Upper lobe of right lung (tissue), 1 donor: ENCODE measurements at regions not wholly inside any gene's neighbourhood (a gene's known extent, or its start where the extent isn't known, plus 50 kb on each side); places are given as distances from the start of the nearest gene placed in this dataset.
"Not testable (repeated sequence)": the region's sequence is repeated elsewhere in the genome, so short reads cannot be mapped to it uniquely, and the experiment has no call there.

Source experiments
- ATAC-seq: fragments of 200-7000 bp; cut with Tn5 transposase; one replicate; pipeline ENCODE4 v1.9.1; 2020; ENCODE audit warnings: mild to moderate bottlenecking, moderate library complexity
- DNase-seq: peaks from one replicate; pipeline ENCODE4 v3.0.0-alpha.2; 2020
- H3K27ac ChIP-seq: fragments of 200-600 bp; one replicate; pipeline ENCODE4 v1.8.0; 2022
- H3K27me3 ChIP-seq: fragments of 200-600 bp; one replicate; pipeline ENCODE4 v1.8.0; 2022; ENCODE audit warnings: mild to moderate bottlenecking
- H3K36me3 ChIP-seq: fragments of 200-600 bp; one replicate; pipeline ENCODE4 v1.8.0; 2022
- H3K4me1 ChIP-seq: fragments of 200-600 bp; one replicate; pipeline ENCODE4 v1.8.0; 2022
- H3K4me3 ChIP-seq: fragments of 200-600 bp; one replicate; pipeline ENCODE4 v1.8.0; 2022; ENCODE audit warnings: mild to moderate bottlenecking
- H3K9me3 ChIP-seq: fragments of 200-600 bp; one replicate; pipeline ENCODE4 v1.8.0; 2022
- intact Hi-C: fragments of 100-400 bp; cut with DNase I; formaldehyde crosslinking; loops from one replicate; pipeline ENCODE4 v1.11.0; 2022
- TF ChIP-seq, protein P1 (sequence below): fragments of 200-600 bp; IDR thresholded peaks from one replicate; pipeline ENCODE4 v1.8.0; 2022; ENCODE audit warnings: antibody characterized with exemption
- donor health status: DM: no; HTN: yes; CAD: no; lungs with severe emphysema.

DNA sequence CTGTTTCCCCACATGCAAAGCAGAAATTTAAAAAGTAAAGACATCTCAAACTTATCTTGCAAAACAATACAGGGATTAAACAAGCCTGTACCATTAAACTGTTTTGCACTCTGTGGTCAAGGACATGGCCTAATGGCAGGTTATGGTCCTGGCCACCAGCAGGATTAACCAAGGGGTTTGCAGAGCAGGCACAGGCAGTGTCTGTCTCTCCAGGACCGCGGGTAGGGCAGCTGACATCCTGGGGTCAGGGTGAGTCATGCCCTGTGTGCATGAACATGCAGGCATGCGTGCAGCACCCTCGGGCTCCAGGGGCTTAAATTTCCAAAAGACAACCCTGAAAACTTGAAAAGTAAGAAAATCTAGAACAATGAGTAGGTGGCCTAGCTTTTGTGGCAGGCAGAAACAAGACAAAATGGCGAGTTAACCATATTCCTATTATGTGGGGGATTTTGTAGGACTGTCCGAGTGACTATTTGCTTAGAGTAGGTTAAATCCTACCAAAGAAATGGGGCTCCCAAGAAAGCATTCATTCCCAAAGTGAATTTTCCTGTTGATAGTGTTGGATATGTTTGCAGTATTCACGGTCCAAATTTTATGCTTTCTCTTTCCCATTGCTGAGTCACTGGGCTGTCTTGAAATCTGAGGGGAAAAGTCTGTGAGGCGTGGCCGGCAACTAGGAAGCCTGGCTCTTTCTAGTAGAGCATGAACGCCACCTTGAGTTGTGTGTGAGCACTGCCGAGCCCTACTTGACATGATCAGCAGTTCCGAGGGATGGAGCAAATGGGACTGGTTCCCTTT lies 158.4 kb upstream of the FAM20A start:
- H3K27ac ChIP-seq: peak overlapping the region; percentile 85
- ATAC-seq: peak; percentile 99
- no peaks in the 10 kb centered on the region for H3K9me3 ChIP-seq
- peak; percentile 90 for DNase-seq
- H3K36me3 ChIP-seq: no peaks in the 10 kb centered on the region
- H3K4me1 ChIP-seq: peaks cover 9% of the 10 kb centered on the region
- H3K4me3 ChIP-seq: peak overlapping the region; percentile 39
- H3K27me3 ChIP-seq: no peaks in the 10 kb centered on the region
- TF ChIP-seq, protein P1, sequence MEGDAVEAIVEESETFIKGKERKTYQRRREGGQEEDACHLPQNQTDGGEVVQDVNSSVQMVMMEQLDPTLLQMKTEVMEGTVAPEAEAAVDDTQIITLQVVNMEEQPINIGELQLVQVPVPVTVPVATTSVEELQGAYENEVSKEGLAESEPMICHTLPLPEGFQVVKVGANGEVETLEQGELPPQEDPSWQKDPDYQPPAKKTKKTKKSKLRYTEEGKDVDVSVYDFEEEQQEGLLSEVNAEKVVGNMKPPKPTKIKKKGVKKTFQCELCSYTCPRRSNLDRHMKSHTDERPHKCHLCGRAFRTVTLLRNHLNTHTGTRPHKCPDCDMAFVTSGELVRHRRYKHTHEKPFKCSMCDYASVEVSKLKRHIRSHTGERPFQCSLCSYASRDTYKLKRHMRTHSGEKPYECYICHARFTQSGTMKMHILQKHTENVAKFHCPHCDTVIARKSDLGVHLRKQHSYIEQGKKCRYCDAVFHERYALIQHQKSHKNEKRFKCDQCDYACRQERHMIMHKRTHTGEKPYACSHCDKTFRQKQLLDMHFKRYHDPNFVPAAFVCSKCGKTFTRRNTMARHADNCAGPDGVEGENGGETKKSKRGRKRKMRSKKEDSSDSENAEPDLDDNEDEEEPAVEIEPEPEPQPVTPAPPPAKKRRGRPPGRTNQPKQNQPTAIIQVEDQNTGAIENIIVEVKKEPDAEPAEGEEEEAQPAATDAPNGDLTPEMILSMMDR: peak; percentile 82
- intact Hi-C loops: no loop called here

DNA sequence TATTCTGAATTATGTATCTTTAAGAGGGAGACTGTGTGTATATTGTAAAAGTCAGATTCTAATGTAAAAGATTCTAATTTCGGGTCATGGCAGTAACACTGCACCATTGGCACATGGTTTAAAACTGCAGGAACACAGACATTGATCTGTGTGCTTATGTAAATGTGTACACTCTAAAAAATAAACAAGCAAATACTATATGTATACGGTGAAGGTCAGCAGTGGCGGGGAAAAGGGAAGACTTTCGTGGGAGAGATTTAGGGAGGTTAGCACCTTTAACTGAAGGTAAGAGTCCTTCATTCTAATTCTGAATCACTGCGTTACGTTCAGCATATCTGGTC lies 157.8 kb upstream of the FAM20A start:
- intact Hi-C loops: no loop called here
- TF ChIP-seq, protein P1: no peak
- Histone ChIP-seq H3K27me3 (no peaks in the 10 kb centered on the region), H3K27ac (peak overlapping the region; percentile 85), H3K4me1 (peaks cover 9% of the 10 kb centered on the region), H3K36me3 (no peaks in the 10 kb centered on the region), H3K9me3 (no peaks in the 10 kb centered on the region), H3K4me3 (no peak overlapping the region)
- DNase-seq: no peak
- ATAC-seq: no peak

DNA sequence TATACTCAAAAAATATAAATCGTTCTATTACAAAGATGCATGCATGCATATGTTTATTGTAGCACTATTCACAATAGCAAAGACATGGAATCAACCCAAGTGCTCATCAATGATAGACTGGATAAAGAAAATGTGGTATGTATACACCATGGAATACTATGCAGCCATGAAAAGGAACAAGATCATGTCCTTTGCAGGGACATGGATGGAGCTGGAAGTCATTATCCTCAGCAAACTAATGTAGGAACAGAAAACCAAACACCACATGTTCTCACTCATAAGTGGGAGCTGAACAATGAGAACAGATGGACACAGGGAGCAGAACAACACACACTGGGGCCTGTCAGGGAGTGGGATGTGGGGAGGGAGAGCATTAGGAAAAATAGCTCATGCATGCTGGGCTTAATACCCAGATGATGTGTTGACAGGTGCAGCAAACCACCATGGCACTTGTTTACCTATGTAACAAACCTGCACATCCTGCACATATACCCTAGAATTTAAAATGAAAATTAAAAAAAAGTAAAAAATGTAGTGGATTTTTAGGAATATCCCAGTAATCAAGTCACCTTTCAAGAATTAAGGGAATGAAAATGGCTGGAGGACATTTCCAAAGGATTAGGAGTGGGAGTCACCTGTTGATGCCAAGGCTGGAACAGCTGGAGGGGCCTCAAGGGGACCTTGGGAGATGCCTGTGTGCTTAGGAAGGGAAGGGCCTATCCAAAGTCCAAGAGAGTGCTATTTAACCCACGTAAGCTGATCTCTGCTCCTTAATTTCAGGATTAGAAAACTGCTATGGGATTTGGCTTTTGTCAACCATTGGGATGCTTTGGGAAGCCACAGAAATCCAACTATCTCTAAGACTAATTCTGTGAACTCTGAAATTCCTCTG lies 156.9 kb upstream of the FAM20A start:
- intact Hi-C loops, ATAC-seq, H3K4me3 ChIP-seq, H3K27ac ChIP-seq, DNase-seq, H3K36me3 ChIP-seq, H3K4me1 ChIP-seq, H3K27me3 ChIP-seq, H3K9me3 ChIP-seq: not testable (repeated sequence)

DNA sequence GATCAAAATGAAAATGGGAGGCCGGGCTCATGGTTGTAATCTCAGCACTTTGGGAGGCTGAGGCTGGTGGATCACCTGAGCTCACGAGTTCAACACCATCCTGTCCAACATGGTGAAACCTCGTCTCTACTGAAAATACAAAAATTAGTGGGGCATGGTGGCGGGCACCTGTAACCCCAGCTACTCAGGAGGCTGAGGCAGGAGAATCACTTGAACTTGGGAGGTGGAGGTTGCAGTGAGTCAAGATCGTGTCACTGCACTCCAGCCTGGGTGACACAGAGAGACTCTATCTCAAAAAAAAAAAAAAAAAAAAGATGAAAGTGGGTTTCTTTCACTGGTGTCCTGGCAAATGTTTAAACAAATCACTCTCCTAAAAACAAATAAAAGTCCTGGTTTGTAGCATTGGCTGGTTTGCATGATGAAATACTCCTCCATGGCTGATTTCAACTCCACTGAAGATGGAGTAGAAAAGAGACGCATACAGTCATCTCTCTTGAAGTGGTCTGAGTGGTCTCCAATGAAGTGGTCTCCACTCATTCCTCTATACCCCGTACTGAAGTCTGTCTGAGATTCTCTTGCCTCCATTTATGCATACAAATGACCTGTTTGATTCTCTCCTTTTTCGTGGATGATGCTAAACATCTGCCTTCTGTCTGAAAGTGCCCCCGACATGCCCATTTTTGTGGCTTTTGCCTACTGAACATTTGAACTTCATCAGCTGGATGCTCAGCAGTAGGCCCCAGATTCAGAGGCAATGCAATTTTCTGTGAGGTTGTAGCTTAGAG lies 153.0 kb upstream of the FAM20A start:
- Histone ChIP-seq H3K4me1 (peaks cover 3% of the 10 kb centered on the region), H3K4me3 (no peak overlapping the region), H3K36me3 (no peaks in the 10 kb centered on the region), H3K9me3 (no peaks in the 10 kb centered on the region), H3K27ac (no peak overlapping the region), H3K27me3 (no peaks in the 10 kb centered on the region)
- DNase-seq (no peak), ATAC-seq (no peak)
- TF ChIP-seq, protein P1: no peak
- intact Hi-C loops: no loop called here

DNA sequence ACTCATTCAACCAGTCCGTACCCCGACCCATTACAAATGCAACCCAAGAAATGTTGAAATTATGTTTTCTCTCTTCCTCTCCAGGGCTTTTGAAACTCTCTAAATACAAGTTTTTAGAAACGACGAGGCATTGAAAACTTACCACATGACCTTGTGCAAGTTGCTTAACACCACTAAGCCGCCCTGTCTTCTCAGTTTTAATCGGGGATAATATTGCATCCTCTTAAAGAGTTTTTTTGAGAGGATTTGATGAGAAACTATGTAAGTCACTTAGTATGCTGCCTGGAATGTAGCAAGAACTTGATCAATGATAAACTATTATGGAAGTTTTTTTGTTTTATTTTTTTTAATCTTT lies 149.0 kb upstream of the FAM20A start:
- Histone ChIP-seq H3K27me3 (no peaks in the 10 kb centered on the region), H3K27ac (no peak overlapping the region), H3K4me3 (peak overlapping the region; percentile 4), H3K4me1 (no peaks in the 10 kb centered on the region), H3K9me3 (no peaks in the 10 kb centered on the region), H3K36me3 (no peaks in the 10 kb centered on the region)
- TF ChIP-seq, protein P1: no peak
- intact Hi-C loops: no loop called here
- DNase-seq (no peak), ATAC-seq (peak; percentile 10)
